ENCODE measurements at regions not wholly inside any gene's neighbourhood (a gene's known extent, or its start where the extent isn't known, plus 50 kb on each side); places are given as distances from the start of the nearest gene placed in this dataset.
A peak's percentile ranks its signal among the peaks of the same experiment; 100 is the strongest.

DNA sequence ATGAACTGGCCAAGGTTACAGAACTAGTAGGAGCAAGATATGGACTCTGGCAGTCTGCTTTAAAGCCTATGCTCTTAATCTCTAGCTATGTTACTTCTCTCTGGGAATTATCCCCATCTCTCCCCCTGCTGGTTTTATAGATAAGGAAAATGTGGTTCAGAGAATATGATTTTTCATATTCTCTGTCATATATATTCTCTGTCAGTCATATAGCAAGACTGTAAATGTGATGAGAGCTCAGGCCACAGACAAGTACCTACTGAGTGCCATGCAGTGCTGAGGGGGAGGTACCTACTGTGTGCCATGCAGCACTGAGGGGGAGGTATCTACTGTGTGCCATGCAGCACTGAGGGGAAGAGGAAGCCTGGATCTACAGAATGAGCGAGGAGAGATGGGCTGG lies 220.3 kb upstream of the FGGY start:
- DNase-seq = no peak
- no peaks in the 10 kb centered on the region for H3K9me3 Mint-ChIP-seq
- Histone ChIP-seq H3K36me3 (ENCODE audit: control insufficient read depth, insufficient read depth, low read length) (no peaks in the 10 kb centered on the region), H3K4me1 (ENCODE audit: control insufficient read depth, insufficient read depth, low read length) (peaks cover 12% of the 10 kb centered on the region), H3K27me3 (ENCODE audit: control insufficient read depth, insufficient read depth, low read length, poor library complexity, severe bottlenecking) (peaks cover 30% of the 10 kb centered on the region), H3K9ac (ENCODE audit: extremely low read depth, low read length, poor library complexity, severe bottlenecking) (no peak overlapping the region), H3K4me3 (ENCODE audit: low read length) (no peak overlapping the region), H3K9me3 (ENCODE audit: control insufficient read depth, low read length) (no peaks in the 10 kb centered on the region), H3K27ac (ENCODE audit: low read depth, low read length) (no peak overlapping the region)
- H3K4me1 Mint-ChIP-seq = peaks cover 70% of the 10 kb centered on the region
- H3K36me3 Mint-ChIP-seq (ENCODE audit: low read depth) = no peaks in the 10 kb centered on the region
- WGBS, 2 experiments (ENCODE audit: insufficient coverage in 1 of 2, insufficient read length in 1 of 2) = 95 to 100% methylated on average over 1 of the region's 1 CpG
- no peak overlapping the region for H3K27ac Mint-ChIP-seq
- peaks cover 36% of the 10 kb centered on the region for H3K27me3 Mint-ChIP-seq (ENCODE audit: insufficient read depth)
- no peak overlapping the region for H3K4me3 Mint-ChIP-seq
- TF ChIP-seq, protein P1, sequence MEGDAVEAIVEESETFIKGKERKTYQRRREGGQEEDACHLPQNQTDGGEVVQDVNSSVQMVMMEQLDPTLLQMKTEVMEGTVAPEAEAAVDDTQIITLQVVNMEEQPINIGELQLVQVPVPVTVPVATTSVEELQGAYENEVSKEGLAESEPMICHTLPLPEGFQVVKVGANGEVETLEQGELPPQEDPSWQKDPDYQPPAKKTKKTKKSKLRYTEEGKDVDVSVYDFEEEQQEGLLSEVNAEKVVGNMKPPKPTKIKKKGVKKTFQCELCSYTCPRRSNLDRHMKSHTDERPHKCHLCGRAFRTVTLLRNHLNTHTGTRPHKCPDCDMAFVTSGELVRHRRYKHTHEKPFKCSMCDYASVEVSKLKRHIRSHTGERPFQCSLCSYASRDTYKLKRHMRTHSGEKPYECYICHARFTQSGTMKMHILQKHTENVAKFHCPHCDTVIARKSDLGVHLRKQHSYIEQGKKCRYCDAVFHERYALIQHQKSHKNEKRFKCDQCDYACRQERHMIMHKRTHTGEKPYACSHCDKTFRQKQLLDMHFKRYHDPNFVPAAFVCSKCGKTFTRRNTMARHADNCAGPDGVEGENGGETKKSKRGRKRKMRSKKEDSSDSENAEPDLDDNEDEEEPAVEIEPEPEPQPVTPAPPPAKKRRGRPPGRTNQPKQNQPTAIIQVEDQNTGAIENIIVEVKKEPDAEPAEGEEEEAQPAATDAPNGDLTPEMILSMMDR (conservative IDR thresholded peaks at IDR 0.05) = no peak

DNA sequence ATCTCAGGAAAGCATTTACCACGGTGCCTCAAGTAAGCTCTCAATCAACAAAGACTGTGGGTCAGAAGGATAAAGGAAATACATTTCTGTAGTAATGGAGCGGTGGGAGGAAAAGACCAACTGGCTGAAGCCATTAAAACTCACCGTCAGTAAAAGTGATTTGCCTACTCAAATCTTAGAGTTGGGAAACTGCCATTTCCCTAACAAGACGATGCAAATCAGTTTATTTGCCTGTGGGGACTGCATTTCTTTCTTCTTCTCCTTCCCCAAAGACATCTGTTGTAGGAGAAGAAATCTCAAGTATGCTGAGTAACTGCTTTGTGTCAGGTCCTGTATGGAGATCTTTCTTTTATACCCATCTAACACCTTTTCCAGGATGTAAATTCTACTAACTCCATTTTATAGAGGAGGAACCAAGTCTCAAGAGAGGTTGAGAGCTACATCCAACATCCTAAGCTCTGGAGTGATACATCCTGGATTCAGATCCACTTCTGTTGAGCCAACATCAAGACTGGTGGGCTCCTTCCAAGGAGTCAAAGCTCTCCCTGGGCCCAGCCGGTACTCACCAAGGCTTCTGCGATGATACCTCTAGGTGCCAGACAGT lies 219.3 kb upstream of the FGGY start:
- no peak overlapping the region for H3K27ac ChIP-seq (ENCODE audit: low read depth, low read length)
- Mint-ChIP-seq H3K9me3 (no peaks in the 10 kb centered on the region), H3K4me3 (peak overlapping the region; percentile 25), H3K4me1 (peaks cover 67% of the 10 kb centered on the region), H3K27me3 (ENCODE audit: insufficient read depth) (peaks cover 43% of the 10 kb centered on the region), H3K36me3 (ENCODE audit: low read depth) (no peaks in the 10 kb centered on the region), H3K27ac (peak overlapping the region; percentile 81)
- H3K4me1 ChIP-seq (ENCODE audit: control insufficient read depth, insufficient read depth, low read length) = peaks cover 9% of the 10 kb centered on the region
- no peak overlapping the region for H3K9ac ChIP-seq (ENCODE audit: extremely low read depth, low read length, poor library complexity, severe bottlenecking)
- H3K9me3 ChIP-seq (ENCODE audit: control insufficient read depth, low read length) = no peaks in the 10 kb centered on the region
- H3K27me3 ChIP-seq (ENCODE audit: control insufficient read depth, insufficient read depth, low read length, poor library complexity, severe bottlenecking) = peaks cover 38% of the 10 kb centered on the region
- H3K4me3 ChIP-seq (ENCODE audit: low read length) = no peak overlapping the region
- TF ChIP-seq, protein P1 (conservative IDR thresholded peaks at IDR 0.05) = no peak
- H3K36me3 ChIP-seq (ENCODE audit: control insufficient read depth, insufficient read depth, low read length) = no peaks in the 10 kb centered on the region
- DNase-seq = no peak
- WGBS, 2 experiments (ENCODE audit: insufficient coverage in 1 of 2, insufficient read length in 1 of 2) = 33 to 36% methylated on average over 5 to 6 of the region's 6 CpGs

DNA sequence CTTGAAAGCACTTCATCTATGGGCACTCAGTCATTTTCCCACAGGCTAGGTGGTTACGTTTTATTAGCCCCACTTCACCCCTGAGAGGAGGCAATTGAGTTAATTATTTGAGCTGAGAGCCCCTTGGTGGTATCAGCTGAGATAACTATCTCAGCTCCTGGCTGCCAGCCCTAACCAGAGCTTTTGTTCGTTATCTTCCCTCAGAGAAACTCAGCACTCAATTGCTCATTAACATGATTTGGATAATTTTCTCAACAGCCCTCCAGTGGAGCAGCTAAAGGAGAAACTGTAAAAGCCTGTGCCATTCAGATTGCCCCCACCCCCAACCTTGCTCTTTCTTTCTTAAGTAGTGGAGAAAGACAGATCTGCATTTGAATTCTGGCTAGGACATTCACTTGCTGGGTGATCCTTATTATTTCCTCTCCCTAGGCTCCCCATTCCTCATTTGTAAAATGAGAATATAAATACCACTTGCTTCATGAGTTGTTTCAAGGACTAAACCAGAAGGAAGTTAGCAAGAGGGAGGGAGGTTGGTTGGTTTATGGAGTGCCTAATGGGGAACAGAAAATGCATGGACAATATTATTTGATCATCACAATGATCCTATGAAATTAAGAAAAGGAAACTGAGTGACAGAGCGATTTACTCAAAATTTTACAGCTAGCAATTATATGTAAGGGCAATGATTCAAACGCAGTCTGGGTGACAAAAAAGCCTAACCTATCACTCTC lies 218.7 kb upstream of the FGGY start:
- peak overlapping the region; percentile 57 for H3K4me3 ChIP-seq (ENCODE audit: low read length)

More for the DNA sequence above, 218.7 kb upstream of the FGGY start:
- Histone ChIP-seq H3K36me3 (ENCODE audit: control insufficient read depth, insufficient read depth, low read length) (no peaks in the 10 kb centered on the region), H3K9ac (ENCODE audit: extremely low read depth, low read length, poor library complexity, severe bottlenecking) (no peak overlapping the region), H3K27me3 (ENCODE audit: control insufficient read depth, insufficient read depth, low read length, poor library complexity, severe bottlenecking) (peaks cover 38% of the 10 kb centered on the region), H3K27ac (ENCODE audit: low read depth, low read length) (no peak overlapping the region), H3K9me3 (ENCODE audit: control insufficient read depth, low read length) (no peaks in the 10 kb centered on the region), H3K4me1 (ENCODE audit: control insufficient read depth, insufficient read depth, low read length) (peaks cover 9% of the 10 kb centered on the region)
- Mint-ChIP-seq H3K4me3 (peak overlapping the region; percentile 25), H3K36me3 (ENCODE audit: low read depth) (no peaks in the 10 kb centered on the region), H3K4me1 (peaks cover 60% of the 10 kb centered on the region), H3K9me3 (no peaks in the 10 kb centered on the region), H3K27me3 (ENCODE audit: insufficient read depth) (peaks cover 43% of the 10 kb centered on the region), H3K27ac (peak overlapping the region; percentile 81)
- peak; percentile 86 for DNase-seq
- WGBS, 2 experiments (ENCODE audit: insufficient coverage in 1 of 2, insufficient read length in 1 of 2) = 0 to 10% methylated on average over 4 of the region's 4 CpGs
- TF ChIP-seq, protein P1 (conservative IDR thresholded peaks at IDR 0.05) = no peak

Measured in endodermal cell (in vitro differentiated cells).